ENCODE measurements at regions not wholly inside any gene's neighbourhood (a gene's known extent, or its start where the extent isn't known, plus 50 kb on each side); places are given as distances from the start of the nearest gene placed in this dataset.

DNA sequence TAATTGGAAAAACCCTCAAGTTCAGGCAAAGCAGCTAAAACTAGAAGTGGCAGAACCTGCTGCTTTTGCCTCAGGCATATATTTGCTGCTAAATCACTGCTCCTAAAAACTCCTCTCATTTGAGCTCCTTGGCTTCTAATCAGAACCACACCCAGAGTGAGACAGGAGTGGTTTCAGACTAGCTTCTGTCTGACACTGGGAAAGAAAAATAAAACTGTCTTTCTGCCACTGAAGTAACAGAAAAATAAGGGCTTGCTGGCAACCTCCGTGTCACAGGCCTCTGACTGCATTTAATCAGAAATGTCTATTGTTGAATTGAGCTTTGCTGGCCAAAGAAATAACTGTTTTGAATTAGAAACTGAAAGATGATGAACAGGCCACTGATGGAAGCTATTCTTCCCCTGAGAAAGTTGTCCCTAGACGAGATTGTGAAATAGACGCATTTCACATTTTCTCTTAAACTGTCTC, 52.1 kb upstream of the RAP2C start:
- Histone ChIP-seq H3K18ac (ENCODE audit: low read depth, low read length) (no peak overlapping the region), H3K9me3 (ENCODE audit: control insufficient read depth, insufficient read depth, low read length) (no peaks in the 10 kb centered on the region), H2BK5ac (ENCODE audit: low read depth, low read length, poor library complexity, severe bottlenecking) (no peak overlapping the region), H2AFZ (replicated peaks; ENCODE audit: low read length, poor library complexity) (no peak overlapping the region), H2AK5ac (ENCODE audit: low read depth, low read length) (no peak overlapping the region), H3K9ac (ENCODE audit: low read depth, low read length) (no peak overlapping the region), H2BK15ac (ENCODE audit: low read depth, low read length) (no peak overlapping the region), H3K4me2 (ENCODE audit: low read depth, low read length) (no peak overlapping the region), H2BK20ac (ENCODE audit: low read depth, low read length) (no peak overlapping the region), H4K5ac (ENCODE audit: low read depth, low read length) (no peak overlapping the region), H4K20me1 (ENCODE audit: insufficient read depth, low read length) (no peaks in the 10 kb centered on the region), H3K36me3 (ENCODE audit: control insufficient read depth, insufficient read depth, low read length) (no peaks in the 10 kb centered on the region), H2AK9ac (replicated peaks; ENCODE audit: low read depth, low read length, poor library complexity) (no peak overlapping the region), H3K56ac (ENCODE audit: extremely low read depth, insufficient read depth, low read length) (no peak overlapping the region), H3K27me3 (ENCODE audit: control insufficient read depth, insufficient read depth, low read length) (peaks cover 1% of the 10 kb centered on the region; the same call in 1 of the 2 replicates), H3K9me1 (ENCODE audit: insufficient read depth, low read length) (no peaks in the 10 kb centered on the region), H3K79me1 (ENCODE audit: low read depth in 1 of 2, low read length in 2 of 2) (no peaks in the 10 kb centered on the region), H3K4me1 (ENCODE audit: control insufficient read depth, insufficient read depth, low read length) (0 out of 2 replicates have a peak, but pooled peaks cover 2% of the 10 kb centered on the region), H3K27ac (ENCODE audit: insufficient read depth, low read length) (no peak overlapping the region), H4K8ac (ENCODE audit: low read depth in 2 of 2, low read length in 2 of 2) (no peak overlapping the region), H4K91ac (ENCODE audit: insufficient read depth, low read depth, low read length) (no peak overlapping the region), H3K4me3 (ENCODE audit: insufficient read depth, low read depth, low read length) (no peak overlapping the region), H2BK120ac (ENCODE audit: low read depth, low read length) (no peak overlapping the region), H3K14ac (replicated peaks; ENCODE audit: low read depth, low read length) (no peak overlapping the region), H3K23ac (ENCODE audit: low read depth, low read length) (no peak overlapping the region), H3K4ac (ENCODE audit: low read depth, low read length) (no peak overlapping the region)
- in situ Hi-C loops (cut with MboI; ENCODE audit: low sequenced_read_pairs), result no loop called here
- no peak for TF ChIP-seq MXI1 (IDR thresholded peaks at IDR 0.05; ENCODE audit: borderline replicate concordance, low read depth, low read length)
- POLR2A ChIA-PET (ENCODE audit: unreplicated experiment), result no interaction called here
- DNase-seq (no peak), ATAC-seq (ENCODE audit: low read depth) (no peak)
- no TSS peak for BruUV-seq (replicated peaks)
- WGBS, 2 experiments (ENCODE audit: extremely low coverage in 2 of 2, insufficient read length in 1 of 2), result no CpG with 5 or more reads among the region's 3 CpGs
- CTCF ChIA-PET, result interaction anchor here (0.8 kb wide), 1 partner anchor 316 kb away, joined by 3 read pairs; no protein-coding TSS in a partner anchor
- dilution Hi-C loops (cut with HindIII; ENCODE audit: low sequenced_read_pairs, unreplicated experiment), result no loop called here
- intact Hi-C loops (cut with micrococcal nuclease), result no loop called here

Measured in IMR-90 (cell line).